Neural cell (in vitro differentiated cells): ENCODE measurements at regions not wholly inside any gene's neighbourhood (a gene's known extent, or its start where the extent isn't known, plus 50 kb on each side); places are given as distances from the start of the nearest gene placed in this dataset.
"Not testable (repeated sequence)": the region's sequence is repeated elsewhere in the genome, so short reads cannot be mapped to it uniquely, and the experiment has no call there.

ENCODE experiments used
- H2AFZ ChIP-seq: fragments of 200-600, 300-800 bp; sonication (generic), shearing (Covaris generic); 2 replicates; pipeline ENCODE4 v1.6.0; 2014; ENCODE audit warnings: low read depth, mild to moderate bottlenecking, antibody characterized with exemption, low read length, moderate library complexity
- H3F3A ChIP-seq: fragments of 200-600 bp; shearing (Covaris generic); 2 replicates; pipeline ENCODE4 v1.6.1; 2016; ENCODE audit warnings: mild to moderate bottlenecking, moderate library complexity, mixed read lengths, antibody characterized with exemption, low read length; ENCODE audit not compliant: insufficient read depth, poor library complexity, severe bottlenecking
- H3K27ac ChIP-seq: fragments of 200-600, 300-800 bp; sonication (generic), shearing (Covaris generic); 2 replicates; pipeline ENCODE4 v1.5.1; 2014; ENCODE audit warnings: mild to moderate bottlenecking, low read length, moderate library complexity
- H3K27me3 ChIP-seq: fragments of 300-800, 200-600 bp; sonication (generic), shearing (Covaris generic); 2 replicates; pipeline ENCODE4 v1.6.0; 2014; ENCODE audit warnings: mild to moderate bottlenecking, low read depth, low read length, moderate library complexity; ENCODE audit not compliant: insufficient read depth
- H3K36me3 ChIP-seq: fragments of 300-800, 200-600 bp; sonication (generic), shearing (Covaris generic); 2 replicates; pipeline ENCODE4 v1.5.1; 2014; ENCODE audit warnings: mild to moderate bottlenecking, antibody characterized with exemption, low read length, moderate library complexity; ENCODE audit not compliant: insufficient read depth
- H3K4me2 ChIP-seq: fragments of 300-800, 200-600 bp; sonication (generic), shearing (Covaris generic); 2 replicates; pipeline ENCODE4 v1.6.0; 2014; ENCODE audit warnings: mild to moderate bottlenecking, low read length
- H3K4me3 ChIP-seq: fragments of 300-800, 200-600 bp; sonication (generic), shearing (Covaris generic); 2 replicates; pipeline ENCODE4 v1.5.1; 2014; ENCODE audit warnings: mild to moderate bottlenecking, low read length, moderate library complexity
- H3K79me2 ChIP-seq: fragments of 200-600 bp; shearing (Covaris generic); replicated peaks from 2 replicates; pipeline ENCODE4 v1.6.0; 2014; ENCODE audit warnings: mild to moderate bottlenecking, low read length, moderate library complexity; ENCODE audit not compliant: insufficient read depth
- H3K9ac ChIP-seq: fragments of 300-800, 200-600 bp; sonication (generic), shearing (Covaris generic); 2 replicates; pipeline ENCODE4 v1.6.1; 2016; ENCODE audit warnings: mild to moderate bottlenecking, low read length, mixed read lengths
- H3K9me2 ChIP-seq: fragments of 200-600 bp; shearing (Covaris generic); 2 replicates; pipeline ENCODE4 v1.6.1; 2016; ENCODE audit warnings: mild to moderate bottlenecking, low read length, mixed read lengths; ENCODE audit not compliant: insufficient read depth
- H3K9me3 ChIP-seq: fragments of 200-600, 300-800 bp; sonication (generic), shearing (Covaris generic); 2 replicates; pipeline ENCODE4 v1.6.1; 2016; ENCODE audit warnings: mild to moderate bottlenecking, mixed run types, low read length, moderate library complexity, mixed read lengths
- H4K20me1 ChIP-seq: fragments of 200-600 bp; shearing (Covaris generic); 2 replicates; pipeline ENCODE4 v1.6.1; 2016; ENCODE audit warnings: mild to moderate bottlenecking, mixed run types; ENCODE audit not compliant: insufficient read depth
- CTCF ChIP-seq: fragments of 450-650 bp; IDR thresholded peaks from 2 replicates; pipeline ENCODE4 v1.5.1; 2014; ENCODE audit warnings: antibody characterized with exemption, mild to moderate bottlenecking, moderate library complexity; ENCODE audit not compliant: poor library complexity, severe bottlenecking
- EP300 ChIP-seq: fragments of 450-650 bp; conservative IDR thresholded peaks from 2 replicates; pipeline ENCODE4 v1.6.1; 2014; ENCODE audit warnings: antibody characterized with exemption, mild to moderate bottlenecking, moderate library complexity; ENCODE audit not compliant: poor library complexity, severe bottlenecking
- EZH2 ChIP-seq: fragments of 200-600, 300-800 bp; shearing (Covaris generic), sonication (generic); IDR thresholded peaks from 2 replicates; pipeline ENCODE4 v1.6.1; 2014; ENCODE audit warnings: antibody characterized with exemption, low read length, borderline replicate concordance, mild to moderate bottlenecking; ENCODE audit not compliant: insufficient read depth, poor library complexity, severe bottlenecking
- MXI1 ChIP-seq: fragments of 450-650 bp; conservative IDR thresholded peaks from 2 replicates; pipeline ENCODE4 v1.6.1; 2014; ENCODE audit warnings: antibody characterized with exemption, mild to moderate bottlenecking; ENCODE audit not compliant: poor library complexity, severe bottlenecking
- POLR2AphosphoS5 ChIP-seq: IDR thresholded peaks from 2 replicates; pipeline ENCODE4 v1.6.1; 2012
- RAD21 ChIP-seq: fragments of 450-650 bp; conservative IDR thresholded peaks from 2 replicates; pipeline ENCODE4 v1.6.1; 2014; ENCODE audit warnings: antibody characterized with exemption, mild to moderate bottlenecking, moderate library complexity
- SMC3 ChIP-seq: fragments of 450-650 bp; conservative IDR thresholded peaks from 2 replicates; pipeline ENCODE4 v1.6.1; 2014; ENCODE audit warnings: antibody characterized with exemption, mild to moderate bottlenecking, moderate library complexity; ENCODE audit not compliant: poor library complexity
- TAF1 ChIP-seq: IDR thresholded peaks from 2 replicates; pipeline ENCODE4 v1.6.1; 2012; ENCODE audit warnings: low read depth
- TF ChIP-seq, protein P1 (sequence below): IDR thresholded peaks from 2 replicates; pipeline ENCODE4 v1.6.1; 2012; ENCODE audit warnings: borderline replicate concordance

- H3K27me3 ChIP-seq: no peaks in the 10 kb centered on the region
- no peaks in the 10 kb centered on the region for H3F3A ChIP-seq
- TF ChIP-seq, protein P1, sequence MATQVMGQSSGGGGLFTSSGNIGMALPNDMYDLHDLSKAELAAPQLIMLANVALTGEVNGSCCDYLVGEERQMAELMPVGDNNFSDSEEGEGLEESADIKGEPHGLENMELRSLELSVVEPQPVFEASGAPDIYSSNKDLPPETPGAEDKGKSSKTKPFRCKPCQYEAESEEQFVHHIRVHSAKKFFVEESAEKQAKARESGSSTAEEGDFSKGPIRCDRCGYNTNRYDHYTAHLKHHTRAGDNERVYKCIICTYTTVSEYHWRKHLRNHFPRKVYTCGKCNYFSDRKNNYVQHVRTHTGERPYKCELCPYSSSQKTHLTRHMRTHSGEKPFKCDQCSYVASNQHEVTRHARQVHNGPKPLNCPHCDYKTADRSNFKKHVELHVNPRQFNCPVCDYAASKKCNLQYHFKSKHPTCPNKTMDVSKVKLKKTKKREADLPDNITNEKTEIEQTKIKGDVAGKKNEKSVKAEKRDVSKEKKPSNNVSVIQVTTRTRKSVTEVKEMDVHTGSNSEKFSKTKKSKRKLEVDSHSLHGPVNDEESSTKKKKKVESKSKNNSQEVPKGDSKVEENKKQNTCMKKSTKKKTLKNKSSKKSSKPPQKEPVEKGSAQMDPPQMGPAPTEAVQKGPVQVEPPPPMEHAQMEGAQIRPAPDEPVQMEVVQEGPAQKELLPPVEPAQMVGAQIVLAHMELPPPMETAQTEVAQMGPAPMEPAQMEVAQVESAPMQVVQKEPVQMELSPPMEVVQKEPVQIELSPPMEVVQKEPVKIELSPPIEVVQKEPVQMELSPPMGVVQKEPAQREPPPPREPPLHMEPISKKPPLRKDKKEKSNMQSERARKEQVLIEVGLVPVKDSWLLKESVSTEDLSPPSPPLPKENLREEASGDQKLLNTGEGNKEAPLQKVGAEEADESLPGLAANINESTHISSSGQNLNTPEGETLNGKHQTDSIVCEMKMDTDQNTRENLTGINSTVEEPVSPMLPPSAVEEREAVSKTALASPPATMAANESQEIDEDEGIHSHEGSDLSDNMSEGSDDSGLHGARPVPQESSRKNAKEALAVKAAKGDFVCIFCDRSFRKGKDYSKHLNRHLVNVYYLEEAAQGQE: no peak
- no peak overlapping the region for H3K27ac ChIP-seq
- H3K4me2 ChIP-seq: no peak overlapping the region
- no peaks in the 10 kb centered on the region for H3K9me3 ChIP-seq
- H3K4me3 ChIP-seq: no peak overlapping the region
- no peak overlapping the region for H2AFZ ChIP-seq
- no peaks in the 10 kb centered on the region for H3K79me2 ChIP-seq
- no peak overlapping the region for H3K9ac ChIP-seq
- no peaks in the 10 kb centered on the region for H4K20me1 ChIP-seq
- no peaks in the 10 kb centered on the region for H3K9me2 ChIP-seq
- no peaks in the 10 kb centered on the region for H3K36me3 ChIP-seq
Observed at GRCh38 chr4:66750273-66750672, 795.0 kb downstream of the CENPC start.

GRCh38 chr4:66746918-66747317, 798.4 kb downstream of the CENPC start:
- not testable (repeated sequence) for H2AFZ ChIP-seq

DNA sequence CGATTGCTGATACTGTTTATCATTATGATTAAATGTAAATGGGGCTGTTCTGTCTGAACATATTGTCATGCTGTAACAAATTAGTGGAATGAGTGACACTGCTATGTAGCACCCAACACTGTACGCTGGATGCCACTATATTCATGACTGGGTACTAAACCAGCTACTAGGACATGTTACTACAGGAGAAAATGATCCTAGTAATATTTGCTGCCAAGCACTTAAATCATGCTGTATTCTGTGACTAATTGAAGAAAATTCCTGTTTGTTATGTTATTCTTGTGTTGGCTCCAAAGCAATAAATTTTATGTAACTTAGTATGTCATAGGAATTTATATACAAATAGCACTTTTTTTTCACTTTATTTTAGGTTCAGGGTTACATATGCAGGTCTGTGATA, 804.2 kb downstream of the CENPC start:
- Histone ChIP-seq H3K4me2 (no peak overlapping the region), H3K4me3 (no peak overlapping the region), H3K36me3 (no peaks in the 10 kb centered on the region), H4K20me1 (no peaks in the 10 kb centered on the region), H2AFZ (no peak overlapping the region), H3K79me2 (no peaks in the 10 kb centered on the region), H3K27ac (no peak overlapping the region), H3K9ac (no peak overlapping the region), H3K9me3 (no peaks in the 10 kb centered on the region), H3F3A (no peaks in the 10 kb centered on the region), H3K27me3 (no peaks in the 10 kb centered on the region), H3K9me2 (no peaks in the 10 kb centered on the region)
- TF ChIP-seq RAD21 (no peak), POLR2AphosphoS5 (no peak), EZH2 (no peak), MXI1 (no peak), SMC3 (no peak), EP300 (no peak), CTCF (no peak), TAF1 (no peak)
- TF ChIP-seq, protein P1: no peak

More at GRCh38 chr4:66746918-66747317, 798.4 kb downstream of the CENPC start:
- H3K27me3 ChIP-seq, H3K4me3 ChIP-seq, H3K79me2 ChIP-seq, H3K36me3 ChIP-seq, H3K9me2 ChIP-seq, H4K20me1 ChIP-seq, H3K27ac ChIP-seq, H3K9ac ChIP-seq, H3K9me3 ChIP-seq, H3F3A ChIP-seq, H3K4me2 ChIP-seq: not testable (repeated sequence)
